ENCODE measurements at regions not wholly inside any gene's neighbourhood (a gene's known extent, or its start where the extent isn't known, plus 50 kb on each side); places are given as distances from the start of the nearest gene placed in this dataset.

DNA sequence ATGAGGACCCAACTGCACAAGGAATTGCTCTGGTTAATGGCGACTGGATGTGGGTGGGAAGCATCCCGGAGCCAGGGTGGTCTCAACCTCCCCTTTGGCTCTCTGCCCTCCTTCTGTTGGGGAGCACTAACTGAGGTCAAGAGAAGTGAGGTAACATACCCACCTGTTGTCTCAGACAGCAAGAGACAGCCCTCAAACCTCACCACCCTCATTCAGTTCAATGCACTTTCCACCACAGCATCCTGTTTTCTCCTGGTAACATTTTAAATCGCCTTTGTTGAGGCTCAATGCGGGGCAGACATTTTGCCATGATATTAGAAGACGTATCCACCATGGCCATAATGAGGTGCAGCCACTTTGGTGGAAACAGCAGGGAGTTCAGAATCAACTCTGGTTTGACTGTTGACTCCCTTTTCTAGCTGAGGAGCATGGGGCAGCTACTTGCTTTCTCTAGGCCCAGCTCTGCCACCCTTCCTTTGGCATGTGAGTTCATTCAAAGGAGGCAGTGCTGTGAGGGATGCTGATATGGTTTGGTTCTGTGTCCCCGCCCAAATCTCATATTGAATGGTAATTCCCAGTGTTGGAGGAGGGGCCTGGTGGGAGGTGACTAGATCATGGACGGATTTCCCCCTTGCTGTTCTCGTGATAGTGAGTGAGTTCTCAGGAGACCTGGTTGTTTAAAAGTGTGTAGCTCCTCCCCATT is 338.6 kb downstream of the PCNX1 start:
- in situ Hi-C loops (cut with MboI; ENCODE audit: low sequenced_read_pairs in 4 of 4) (no loop called here), intact Hi-C loops (cut with DNase I; ENCODE audit: low total_unique reads) (no loop called here)
- DNase-seq (no peak), ATAC-seq (no peak)
- Histone ChIP-seq H3K27ac (no peak overlapping the region), H3K4me1 (no peaks in the 10 kb centered on the region), H3K4me3 (no peak overlapping the region), H3K9me3 (no peaks in the 10 kb centered on the region), H3K27me3 (no peaks in the 10 kb centered on the region), H3K36me3 (no peaks in the 10 kb centered on the region)
- TF ChIP-seq, protein P1, sequence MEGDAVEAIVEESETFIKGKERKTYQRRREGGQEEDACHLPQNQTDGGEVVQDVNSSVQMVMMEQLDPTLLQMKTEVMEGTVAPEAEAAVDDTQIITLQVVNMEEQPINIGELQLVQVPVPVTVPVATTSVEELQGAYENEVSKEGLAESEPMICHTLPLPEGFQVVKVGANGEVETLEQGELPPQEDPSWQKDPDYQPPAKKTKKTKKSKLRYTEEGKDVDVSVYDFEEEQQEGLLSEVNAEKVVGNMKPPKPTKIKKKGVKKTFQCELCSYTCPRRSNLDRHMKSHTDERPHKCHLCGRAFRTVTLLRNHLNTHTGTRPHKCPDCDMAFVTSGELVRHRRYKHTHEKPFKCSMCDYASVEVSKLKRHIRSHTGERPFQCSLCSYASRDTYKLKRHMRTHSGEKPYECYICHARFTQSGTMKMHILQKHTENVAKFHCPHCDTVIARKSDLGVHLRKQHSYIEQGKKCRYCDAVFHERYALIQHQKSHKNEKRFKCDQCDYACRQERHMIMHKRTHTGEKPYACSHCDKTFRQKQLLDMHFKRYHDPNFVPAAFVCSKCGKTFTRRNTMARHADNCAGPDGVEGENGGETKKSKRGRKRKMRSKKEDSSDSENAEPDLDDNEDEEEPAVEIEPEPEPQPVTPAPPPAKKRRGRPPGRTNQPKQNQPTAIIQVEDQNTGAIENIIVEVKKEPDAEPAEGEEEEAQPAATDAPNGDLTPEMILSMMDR (IDR thresholded peaks at IDR 0.05 in 4 of 5, conservative IDR thresholded peaks at IDR 0.05 in 1 of 5) = no peak
- no peak for TF ChIP-seq POLR2A (IDR thresholded peaks at IDR 0.05)

DNA sequence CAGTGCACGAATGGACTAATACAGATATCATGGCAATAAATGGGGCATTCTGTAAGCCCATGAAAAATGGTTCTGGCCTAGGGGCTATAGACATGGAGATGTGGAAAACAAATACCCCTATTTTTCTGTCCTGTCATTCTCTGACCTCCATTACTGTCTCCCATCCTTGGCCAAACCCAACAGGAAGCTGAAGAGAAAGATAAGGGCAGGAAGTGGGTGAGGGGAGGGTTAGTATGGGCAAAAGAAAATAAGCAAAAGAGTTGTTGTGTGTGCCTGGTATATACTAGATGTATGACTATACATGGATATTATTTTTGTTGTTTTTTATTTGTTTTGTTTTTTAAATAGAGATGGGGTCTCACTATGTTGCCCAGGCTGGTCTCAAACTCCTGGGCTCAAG is 339.3 kb downstream of the PCNX1 start:
- intact Hi-C loops (cut with DNase I; ENCODE audit: low total_unique reads) = no loop called here
- no peaks in the 10 kb centered on the region for H3K27me3 ChIP-seq

DNA sequence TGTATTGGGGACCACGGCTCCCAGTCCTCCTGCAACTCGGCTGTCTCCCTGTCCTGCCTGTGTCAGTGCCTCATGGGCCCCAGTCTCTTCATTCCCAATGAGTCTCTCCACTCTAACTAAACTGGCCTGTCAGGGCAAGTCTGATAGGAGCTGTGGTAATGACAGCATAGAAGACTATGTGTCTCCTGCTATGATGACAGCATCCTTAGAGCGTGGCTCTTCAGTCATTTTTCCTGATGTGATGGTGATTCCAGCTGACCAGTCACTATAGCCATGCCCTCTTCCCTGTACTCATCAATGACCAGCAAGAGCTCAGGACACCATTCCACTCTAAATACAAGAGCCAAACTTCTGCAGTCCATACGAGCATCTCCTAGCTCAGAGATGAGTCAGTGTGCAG is 339.8 kb downstream of the PCNX1 start:
- Histone ChIP-seq H3K4me1 (no peaks in the 10 kb centered on the region), H3K27me3 (no peaks in the 10 kb centered on the region), H3K36me3 (no peaks in the 10 kb centered on the region), H3K4me3 (no peak overlapping the region), H3K27ac (no peak overlapping the region), H3K9me3 (no peaks in the 10 kb centered on the region)
- no peak for ATAC-seq
- in situ Hi-C loops (cut with MboI; ENCODE audit: low sequenced_read_pairs in 4 of 4) = no loop called here
- intact Hi-C loops (cut with DNase I; ENCODE audit: low total_unique reads) = no loop called here
- DNase-seq = no peak
- TF ChIP-seq POLR2A (IDR thresholded peaks at IDR 0.05) = no peak
- TF ChIP-seq, protein P1 (IDR thresholded peaks at IDR 0.05 in 4 of 5, conservative IDR thresholded peaks at IDR 0.05 in 1 of 5) = no peak

More for the DNA sequence above, 339.3 kb downstream of the PCNX1 start:
- Histone ChIP-seq H3K4me3 (no peak overlapping the region), H3K27ac (no peak overlapping the region), H3K4me1 (no peaks in the 10 kb centered on the region), H3K9me3 (no peaks in the 10 kb centered on the region), H3K36me3 (no peaks in the 10 kb centered on the region)
- ATAC-seq (no peak), DNase-seq (no peak)
- no peak for TF ChIP-seq POLR2A (IDR thresholded peaks at IDR 0.05)
- TF ChIP-seq, protein P1 (IDR thresholded peaks at IDR 0.05 in 4 of 5, conservative IDR thresholded peaks at IDR 0.05 in 1 of 5) = no peak
- in situ Hi-C loops (cut with MboI; ENCODE audit: low sequenced_read_pairs in 4 of 4) = no loop called here

DNA sequence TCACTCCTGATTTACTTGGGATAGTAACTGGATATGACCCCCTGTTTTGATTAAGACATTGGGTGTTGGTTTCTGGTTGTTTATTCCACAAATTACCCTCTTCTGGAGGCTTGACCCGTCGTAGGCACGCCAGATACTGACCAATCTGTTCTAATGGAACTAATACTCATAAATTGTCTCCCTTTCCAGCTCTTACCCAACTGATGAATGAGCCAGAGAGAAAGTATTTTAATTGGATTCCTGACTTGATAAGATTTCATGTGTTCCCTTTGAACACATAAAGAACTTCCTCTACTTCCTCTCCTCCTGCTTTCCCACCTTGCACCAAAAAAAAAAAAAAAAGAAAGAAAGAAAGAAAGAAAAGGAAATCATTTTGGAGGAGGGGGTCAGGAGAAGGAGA is 340.9 kb downstream of the PCNX1 start:
- no peaks in the 10 kb centered on the region for H3K4me1 ChIP-seq
- in situ Hi-C loops (cut with MboI; ENCODE audit: low sequenced_read_pairs in 4 of 4) = no loop called here
- H3K36me3 ChIP-seq = no peaks in the 10 kb centered on the region
- no peak for TF ChIP-seq POLR2A (IDR thresholded peaks at IDR 0.05)
- TF ChIP-seq, protein P1 (IDR thresholded peaks at IDR 0.05 in 4 of 5, conservative IDR thresholded peaks at IDR 0.05 in 1 of 5) = no peak
- DNase-seq (no peak), ATAC-seq (no peak)
- no peak overlapping the region for H3K4me3 ChIP-seq
- intact Hi-C loops (cut with DNase I; ENCODE audit: low total_unique reads) = no loop called here
- H3K27ac ChIP-seq = no peak overlapping the region
- no peaks in the 10 kb centered on the region for H3K9me3 ChIP-seq
- H3K27me3 ChIP-seq = no peaks in the 10 kb centered on the region

DNA sequence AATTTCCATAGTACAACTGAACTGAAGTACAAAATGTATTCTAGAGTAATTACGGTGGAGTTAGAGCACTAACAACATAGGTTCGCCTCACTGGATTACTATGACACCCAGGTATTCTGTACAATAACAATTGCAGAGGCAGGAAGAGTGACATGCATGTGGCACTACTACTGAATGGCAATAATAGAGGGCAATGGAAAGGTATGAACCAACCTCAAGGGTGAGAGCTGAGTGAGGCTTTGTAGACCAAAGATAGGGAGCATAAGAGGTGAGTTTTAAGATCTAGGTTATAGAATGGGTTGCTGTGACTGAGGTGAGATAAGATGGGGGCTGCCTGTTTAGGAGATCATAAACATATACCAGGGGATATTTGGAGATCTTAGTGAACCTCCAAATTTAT is 343.1 kb downstream of the PCNX1 start:
- no peak for DNase-seq
- TF ChIP-seq POLR2A (IDR thresholded peaks at IDR 0.05) = no peak
- TF ChIP-seq, protein P1 (IDR thresholded peaks at IDR 0.05 in 4 of 5, conservative IDR thresholded peaks at IDR 0.05 in 1 of 5) = no peak
- ATAC-seq = no peak
- Histone ChIP-seq H3K27ac (no peak overlapping the region), H3K4me3 (no peak overlapping the region), H3K36me3 (no peaks in the 10 kb centered on the region), H3K9me3 (no peaks in the 10 kb centered on the region), H3K4me1 (no peaks in the 10 kb centered on the region), H3K27me3 (no peaks in the 10 kb centered on the region)
- in situ Hi-C loops (cut with MboI; ENCODE audit: low sequenced_read_pairs in 4 of 4) = no loop called here
- intact Hi-C loops (cut with DNase I; ENCODE audit: low total_unique reads) = no loop called here

Data from gastrocnemius medialis (tissue), 4 donors.